ENCODE measurements at regions not wholly inside any gene's neighbourhood (a gene's known extent, or its start where the extent isn't known, plus 50 kb on each side); places are given as distances from the start of the nearest gene placed in this dataset.

DNA sequence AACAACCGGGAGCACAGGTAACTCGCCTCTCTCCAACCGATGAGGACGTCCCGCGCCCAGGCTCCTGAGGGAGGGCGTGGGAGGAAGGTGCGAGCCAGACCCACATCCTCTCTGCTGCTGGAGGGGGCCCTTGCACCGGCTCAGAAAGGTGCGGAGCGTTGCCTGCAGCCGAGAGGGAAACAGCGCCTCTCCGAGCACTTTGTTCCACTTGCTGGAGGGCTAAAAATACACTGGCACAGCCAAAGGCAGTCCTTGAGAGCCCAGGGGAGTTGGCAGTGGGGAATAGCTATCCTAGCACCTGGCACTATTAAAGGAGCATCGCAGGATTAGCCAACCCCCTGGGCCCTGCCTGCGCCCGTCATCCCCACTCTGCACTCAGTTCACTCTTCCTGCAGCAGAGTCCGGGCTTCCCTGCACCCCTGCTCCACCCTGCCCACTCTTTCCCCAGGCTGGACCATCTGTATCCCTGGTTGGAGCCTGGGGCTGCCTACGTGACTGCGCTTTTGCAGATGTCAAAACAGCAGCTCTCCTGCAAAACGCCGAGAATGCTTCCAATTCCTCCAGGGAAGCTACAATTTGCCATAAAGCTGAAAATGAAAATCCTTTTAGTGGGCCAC lies 108.9 kb downstream of the SNX5 start:
- DNase-seq = peak; percentile 87
- intact Hi-C loops (cut with DNase I; ENCODE audit: low total_unique reads) = no loop called here

DNA sequence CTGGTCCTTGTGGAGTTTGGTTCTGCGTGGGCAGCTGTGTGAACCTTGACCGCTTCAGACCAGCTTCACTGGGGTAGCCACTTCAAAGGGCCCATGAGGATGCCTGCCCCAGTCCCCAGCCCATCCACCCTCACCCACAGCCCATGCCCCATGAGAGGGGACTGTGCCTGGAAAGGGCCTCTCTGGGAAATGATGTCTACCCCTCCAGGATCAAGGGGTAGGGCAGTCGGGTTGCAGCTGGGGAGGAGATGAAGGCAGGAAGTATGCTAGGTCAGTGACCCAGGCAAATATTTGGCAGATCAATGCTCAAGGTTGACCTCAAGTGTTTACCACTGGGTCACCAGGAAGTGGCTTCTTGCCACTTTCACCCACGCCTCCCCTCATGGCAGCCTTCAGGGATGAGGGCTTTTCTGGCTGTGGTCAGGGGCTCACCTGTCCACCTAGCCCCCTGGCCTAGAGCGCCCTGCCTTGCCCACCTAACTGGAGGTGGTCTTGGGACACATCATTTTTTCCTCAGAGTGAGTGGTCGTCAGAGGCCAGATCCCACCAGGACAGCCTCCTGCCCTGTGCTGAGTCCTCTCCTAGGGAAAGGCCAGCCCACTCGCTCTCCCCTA lies 109.5 kb downstream of the SNX5 start:
- Histone ChIP-seq H3K9me3 (no peaks in the 10 kb centered on the region), H3K36me3 (no peaks in the 10 kb centered on the region), H3K27ac (peak overlapping the region in 5 of 8 donors; percentile 25 to 61 (median 42)), H3K4me3 (peak overlapping the region in 1 of 8 donors; percentile 18), H3K27me3 (replicated peaks in 1 of 7) (no peaks in the 10 kb centered on the region), H3K4me1 (peaks cover 16 to 96% (median 65%) of the 10 kb centered on the region in 6 donors)
- 39 to 57% (median 48%) methylated on average over 6 to 7 of the region's 7 CpGs for WGBS, 5 donors
- intact Hi-C loops (cut with DNase I; ENCODE audit: low total_unique reads) = no loop called here
- no peak for TF ChIP-seq POLR2A (IDR thresholded peaks at IDR 0.05)
- peak in 1 of 3 donors; percentile 38 for TF ChIP-seq POLR2AphosphoS5 (IDR thresholded peaks at IDR 0.05)
- peak; percentile 72 for DNase-seq

More for the DNA sequence above, 108.9 kb downstream of the SNX5 start:
- H3K27me3 ChIP-seq (replicated peaks in 1 of 7) = no peaks in the 10 kb centered on the region
- TF ChIP-seq CTCF (IDR thresholded peaks at IDR 0.05 in 8 of 11, conservative IDR thresholded peaks at IDR 0.05 in 3 of 11) (no peak), POLR2AphosphoS5 (IDR thresholded peaks at IDR 0.05) (peak in 2 of 3 donors; percentile 43 to 59)
- 22 to 53% (median 37%) methylated on average over 11 to 22 of the region's 22 CpGs for WGBS, 5 donors
- H3K4me1 ChIP-seq = peaks cover 16 to 94% (median 60%) of the 10 kb centered on the region in 6 donors
- peak overlapping the region in 1 of 8 donors; percentile 18 for H3K4me3 ChIP-seq
- no peaks in the 10 kb centered on the region for H3K36me3 ChIP-seq
- peak overlapping the region in 4 of 8 donors; percentile 42 to 61 (median 46) for H3K27ac ChIP-seq
- no peaks in the 10 kb centered on the region for H3K9me3 ChIP-seq

GRCh38 chr20:17858450-17859001 lies 110.1 kb downstream of the SNX5 start:
- peak; percentile 52 for DNase-seq
- Histone ChIP-seq H3K36me3 (no peaks in the 10 kb centered on the region), H3K4me3 (no peak overlapping the region), H3K27ac (peak overlapping the region in 3 of 8 donors; percentile 42 to 61 (median 49)), H3K27me3 (replicated peaks in 1 of 7) (no peaks in the 10 kb centered on the region), H3K9me3 (no peaks in the 10 kb centered on the region), H3K4me1 (peaks cover 16 to 95% (median 64%) of the 10 kb centered on the region in 6 donors)
- 76 to 89% (median 80%) methylated on average over 13 of the region's 13 CpGs for WGBS, 5 donors
- no peak for TF ChIP-seq CTCF (IDR thresholded peaks at IDR 0.05 in 8 of 11, conservative IDR thresholded peaks at IDR 0.05 in 3 of 11)
- TF ChIP-seq POLR2AphosphoS5 (IDR thresholded peaks at IDR 0.05) = no peak
- no peak for TF ChIP-seq POLR2A (IDR thresholded peaks at IDR 0.05)
- intact Hi-C loops (cut with DNase I; ENCODE audit: low total_unique reads) = no loop called here

GRCh38 chr20:17857639-17858449 lies 110.8 kb downstream of the SNX5 start:
- Histone ChIP-seq H3K4me1 (peaks cover 16 to 88% (median 61%) of the 10 kb centered on the region in 6 donors), H3K9me3 (no peaks in the 10 kb centered on the region), H3K36me3 (no peaks in the 10 kb centered on the region), H3K27me3 (replicated peaks in 1 of 7) (no peaks in the 10 kb centered on the region), H3K27ac (peak overlapping the region in 3 of 8 donors; percentile 37 to 66 (median 61)), H3K4me3 (no peak overlapping the region)
- intact Hi-C loops (cut with DNase I; ENCODE audit: low total_unique reads) = no loop called here
- TF ChIP-seq CTCF (IDR thresholded peaks at IDR 0.05 in 8 of 11, conservative IDR thresholded peaks at IDR 0.05 in 3 of 11) = no peak
- TF ChIP-seq POLR2AphosphoS5 (IDR thresholded peaks at IDR 0.05) = no peak
- no peak for TF ChIP-seq POLR2A (IDR thresholded peaks at IDR 0.05)
- 92 to 97% (median 92%) methylated on average over 4 of the region's 4 CpGs for WGBS, 5 donors
- no peak for DNase-seq
